Effector memory CD8-positive, alpha-beta T cell (primary cell): ENCODE measurements at regions not wholly inside any gene's neighbourhood (a gene's known extent, or its start where the extent isn't known, plus 50 kb on each side); places are given as distances from the start of the nearest gene placed in this dataset.

Source experiments
- ATAC-seq: fragments of 150-1000 bp; cut with Tn5 transposase; replicated peaks from 2 replicates; pipeline ENCODE4 v1.10.0; 2021; ENCODE audit warnings: mild to moderate bottlenecking, moderate library complexity
- DNase-seq, 3 experiments: peaks; one replicate each; pipeline ENCODE4 v3.0.0; 2021
- H3K27ac Mint-ChIP-seq, 2 donors: one replicate each; pipeline ENCODE4 v1.8.0; 2022; ENCODE audit warnings: mild to moderate bottlenecking in 2 of 2, mixed read lengths in 2 of 2, moderate library complexity in 2 of 2
- H3K27me3 Mint-ChIP-seq, 2 donors: one replicate each; pipeline ENCODE4 v1.8.0; 2022; ENCODE audit warnings: mixed read lengths in 2 of 2
- H3K36me3 Mint-ChIP-seq: one replicate; pipeline ENCODE4 v1.8.0; 2022; ENCODE audit warnings: mild to moderate bottlenecking, moderate library complexity, mixed read lengths; ENCODE audit not compliant: insufficient read depth
- H3K4me1 Mint-ChIP-seq, 2 donors: one replicate each; pipeline ENCODE4 v1.8.0; 2022; ENCODE audit warnings: low read depth in 2 of 2, mixed read lengths in 2 of 2
- H3K4me3 Mint-ChIP-seq, 2 donors: one replicate each; pipeline ENCODE4 v1.8.0; 2022; ENCODE audit warnings: mild to moderate bottlenecking in 2 of 2, mixed read lengths in 2 of 2, moderate library complexity in 2 of 2
- H3K9me3 Mint-ChIP-seq, 2 donors: one replicate each; pipeline ENCODE4 v1.8.0; 2022; ENCODE audit warnings: mixed read lengths in 2 of 2

DNA sequence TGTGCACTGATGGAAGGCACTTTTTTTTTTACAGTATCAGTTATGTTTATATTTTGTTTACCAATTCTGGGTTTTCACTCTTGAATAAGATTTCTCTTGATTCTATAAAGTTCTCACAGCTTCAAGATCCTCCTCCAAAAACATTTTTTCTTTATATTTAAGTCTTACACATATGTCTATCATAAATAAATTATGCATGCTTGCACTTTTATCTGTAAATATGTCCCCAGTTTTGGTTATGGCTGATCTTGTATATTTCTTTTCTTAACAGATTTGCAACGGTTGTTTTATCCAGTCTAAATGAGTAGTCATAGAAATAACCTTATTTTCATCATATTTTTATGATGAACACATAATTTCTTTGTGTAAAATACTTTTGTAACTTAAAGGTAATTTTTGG lies 1456.5 kb downstream of the MRPL39 start:
- no peak for DNase-seq
- H3K27me3 Mint-ChIP-seq, result no peaks in the 10 kb centered on the region
- H3K36me3 Mint-ChIP-seq, result peaks cover 3% of the 10 kb centered on the region
- H3K4me1 Mint-ChIP-seq, result no peaks in the 10 kb centered on the region
- no peak for ATAC-seq
- H3K4me3 Mint-ChIP-seq, result no peak overlapping the region
- H3K27ac Mint-ChIP-seq, result no peak overlapping the region
- H3K9me3 Mint-ChIP-seq, result peaks cover 0 to 8% of the 10 kb centered on the region in 2 donors

- peaks cover 3% of the 10 kb centered on the region for H3K36me3 Mint-ChIP-seq
- ATAC-seq (no peak), DNase-seq (no peak)
- no peak overlapping the region for H3K4me3 Mint-ChIP-seq
- no peaks in the 10 kb centered on the region for H3K4me1 Mint-ChIP-seq
- H3K27ac Mint-ChIP-seq, result no peak overlapping the region
- peaks cover 0 to 5% of the 10 kb centered on the region in 2 donors for H3K9me3 Mint-ChIP-seq
- H3K27me3 Mint-ChIP-seq, result no peaks in the 10 kb centered on the region
Measured at GRCh38 chr21:24148461-24148860, 1458.8 kb downstream of the MRPL39 start.

DNA sequence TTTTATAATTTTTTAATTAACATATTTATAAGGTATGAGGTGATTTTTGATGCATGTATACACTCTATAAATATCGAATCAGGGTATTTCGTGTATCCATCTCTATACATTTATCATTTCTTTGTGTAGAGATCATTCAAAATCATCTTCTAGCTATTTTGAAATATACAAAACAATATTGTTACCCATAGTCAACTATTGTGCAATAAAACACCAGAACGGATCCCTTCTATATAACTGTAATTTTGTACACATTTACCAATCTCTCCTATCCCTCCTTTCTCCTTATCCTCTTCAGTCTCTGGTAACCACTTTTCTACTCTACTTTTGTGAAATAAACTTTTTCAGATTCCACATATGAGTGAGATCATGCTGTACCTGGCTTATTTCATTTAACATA lies 1459.6 kb downstream of the MRPL39 start:
- no peak overlapping the region for H3K27ac Mint-ChIP-seq
- no peak overlapping the region for H3K4me3 Mint-ChIP-seq
- peaks cover 3% of the 10 kb centered on the region for H3K36me3 Mint-ChIP-seq
- no peaks in the 10 kb centered on the region for H3K27me3 Mint-ChIP-seq
- ATAC-seq (no peak), DNase-seq (no peak)
- H3K4me1 Mint-ChIP-seq, result no peaks in the 10 kb centered on the region
- peaks cover 0 to 3% of the 10 kb centered on the region in 2 donors for H3K9me3 Mint-ChIP-seq

DNA sequence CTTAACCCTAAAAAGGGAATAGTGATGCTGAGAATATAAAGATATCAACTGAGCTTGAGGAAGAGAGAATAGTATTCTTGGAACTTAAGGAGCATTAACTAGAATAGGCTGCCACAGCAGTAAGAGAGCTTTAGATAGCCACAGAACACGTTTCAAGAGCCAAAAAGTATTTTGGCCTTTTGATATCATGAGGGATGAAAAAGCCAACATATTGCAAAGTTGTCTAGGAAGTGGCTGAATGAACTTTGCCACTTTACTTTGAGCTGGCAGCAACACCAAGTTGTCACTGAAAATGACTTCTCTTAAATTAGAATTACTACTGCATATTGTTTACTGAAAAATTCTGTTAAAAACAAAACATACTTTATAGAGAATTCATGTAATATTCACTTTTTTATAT lies 1476.2 kb downstream of the MRPL39 start:
- H3K27ac Mint-ChIP-seq, result no peak overlapping the region
- H3K4me1 Mint-ChIP-seq, result no peaks in the 10 kb centered on the region
- H3K9me3 Mint-ChIP-seq, result peaks cover 0 to under 1% of the 10 kb centered on the region in 2 donors
- no peak overlapping the region for H3K4me3 Mint-ChIP-seq
- DNase-seq (no peak), ATAC-seq (no peak)
- H3K36me3 Mint-ChIP-seq, result no peaks in the 10 kb centered on the region
- H3K27me3 Mint-ChIP-seq, result no peaks in the 10 kb centered on the region

DNA sequence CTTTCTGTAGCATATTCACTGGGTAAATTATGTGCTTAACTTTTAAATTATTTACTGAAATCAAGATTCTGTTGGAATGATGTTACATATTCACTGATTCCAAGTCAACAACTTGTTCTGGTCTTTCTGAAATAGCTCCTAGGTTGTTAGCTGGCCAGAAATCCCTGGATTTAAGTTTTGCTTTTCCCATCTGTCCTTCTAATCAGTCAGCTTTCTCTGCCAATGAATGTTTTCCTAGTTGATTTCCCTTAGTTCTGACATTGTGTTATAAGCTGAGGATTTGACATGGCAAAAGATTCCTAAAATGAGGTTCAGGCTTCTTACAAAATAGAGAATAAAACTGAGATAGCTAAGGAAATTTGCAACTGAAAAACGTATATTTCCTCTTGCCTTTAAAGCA lies 1479.6 kb downstream of the MRPL39 start:
- no peak for ATAC-seq
- DNase-seq, result no peak
- no peaks in the 10 kb centered on the region for H3K36me3 Mint-ChIP-seq
- no peaks in the 10 kb centered on the region for H3K4me1 Mint-ChIP-seq
- no peak overlapping the region for H3K27ac Mint-ChIP-seq
- no peak overlapping the region for H3K4me3 Mint-ChIP-seq
- H3K27me3 Mint-ChIP-seq, result no peaks in the 10 kb centered on the region
- H3K9me3 Mint-ChIP-seq, result peaks cover 2 to 6% of the 10 kb centered on the region in 2 donors

- Mint-ChIP-seq H3K36me3 (no peaks in the 10 kb centered on the region), H3K4me3 (no peak overlapping the region), H3K4me1 (no peaks in the 10 kb centered on the region), H3K27ac (no peak overlapping the region), H3K9me3 (peaks cover 2 to 6% of the 10 kb centered on the region in 2 donors), H3K27me3 (no peaks in the 10 kb centered on the region)
- DNase-seq (no peak), ATAC-seq (no peak)
Measured at GRCh38 chr21:24123785-24124184, 1483.5 kb downstream of the MRPL39 start.

- Mint-ChIP-seq H3K36me3 (no peaks in the 10 kb centered on the region), H3K4me3 (no peak overlapping the region), H3K27me3 (no peaks in the 10 kb centered on the region), H3K4me1 (no peaks in the 10 kb centered on the region), H3K27ac (no peak overlapping the region), H3K9me3 (no peaks in the 10 kb centered on the region)
- ATAC-seq (no peak), DNase-seq (no peak)
Measured at GRCh38 chr21:24118738-24119459, 1488.4 kb downstream of the MRPL39 start.

DNA sequence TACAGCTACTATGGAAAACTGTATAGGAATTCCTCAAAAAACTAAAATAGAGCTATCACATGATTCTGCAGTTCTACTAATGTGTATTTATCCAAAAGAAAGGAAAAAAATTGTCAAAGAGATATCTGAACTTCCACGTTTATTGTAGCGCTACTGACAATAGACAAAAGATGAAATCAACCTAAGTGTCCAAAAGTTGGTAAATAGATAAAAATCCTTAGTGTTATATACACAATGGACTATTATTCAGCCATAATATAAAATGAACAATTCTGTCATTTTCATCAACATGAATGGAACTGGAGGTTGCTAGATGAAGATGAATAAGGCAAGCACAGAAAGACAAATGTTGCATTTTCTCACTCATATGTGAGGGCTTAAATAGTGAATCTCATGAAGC lies 1492.1 kb downstream of the MRPL39 start:
- Mint-ChIP-seq H3K27me3 (no peaks in the 10 kb centered on the region), H3K9me3 (no peaks in the 10 kb centered on the region), H3K36me3 (no peaks in the 10 kb centered on the region), H3K4me1 (no peaks in the 10 kb centered on the region), H3K4me3 (no peak overlapping the region), H3K27ac (no peak overlapping the region)
- DNase-seq (no peak), ATAC-seq (no peak)

DNA sequence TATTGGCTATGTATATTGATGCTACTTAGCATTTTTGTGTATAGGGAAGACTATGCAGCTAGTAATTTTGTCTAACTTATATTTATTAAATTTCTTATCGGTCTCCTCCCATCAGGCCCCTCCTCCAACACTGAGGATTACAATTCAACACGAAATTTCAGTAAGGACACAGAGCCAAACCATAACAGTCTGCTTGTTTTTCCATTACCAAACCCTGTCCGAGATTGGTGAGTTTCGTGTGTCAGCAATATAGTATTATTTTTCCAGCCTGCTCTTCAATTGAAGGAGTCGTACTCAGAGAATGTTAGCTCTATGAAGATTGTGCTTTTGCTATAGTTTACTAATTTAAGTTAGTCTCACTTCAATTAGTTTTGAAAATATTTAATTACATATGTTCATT lies 1495.3 kb downstream of the MRPL39 start:
- no peak for ATAC-seq
- Mint-ChIP-seq H3K9me3 (no peaks in the 10 kb centered on the region), H3K4me3 (no peak overlapping the region), H3K36me3 (no peaks in the 10 kb centered on the region), H3K27ac (no peak overlapping the region), H3K27me3 (no peaks in the 10 kb centered on the region), H3K4me1 (no peaks in the 10 kb centered on the region)
- DNase-seq, result no peak

- H3K4me1 Mint-ChIP-seq, result no peaks in the 10 kb centered on the region
- H3K27ac Mint-ChIP-seq, result no peak overlapping the region
- H3K36me3 Mint-ChIP-seq, result no peaks in the 10 kb centered on the region
- no peak for ATAC-seq
- H3K4me3 Mint-ChIP-seq, result no peak overlapping the region
- no peaks in the 10 kb centered on the region for H3K27me3 Mint-ChIP-seq
- DNase-seq, result no peak
- peaks cover 0 to 2% of the 10 kb centered on the region in 2 donors for H3K9me3 Mint-ChIP-seq
Measured at GRCh38 chr21:24110846-24111245, 1496.4 kb downstream of the MRPL39 start.

DNA sequence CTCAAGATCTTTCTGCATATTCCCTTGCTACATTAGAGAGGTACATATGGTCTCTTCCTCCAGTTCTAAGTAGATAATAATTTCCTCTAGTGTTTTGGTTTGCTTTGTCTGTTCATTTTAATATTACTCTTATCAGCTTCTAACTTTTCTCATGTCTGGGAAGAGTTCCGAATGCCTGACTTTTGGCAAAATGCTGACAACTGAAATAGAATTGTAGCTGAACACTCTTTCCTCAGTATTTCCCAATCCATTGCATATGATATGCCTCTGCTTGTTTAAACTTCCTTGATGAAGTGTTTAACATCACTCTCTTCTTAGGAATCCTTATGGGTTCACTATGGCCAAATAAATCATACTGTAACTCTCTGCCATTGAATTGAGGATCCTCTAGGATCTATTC lies 1510.1 kb downstream of the MRPL39 start:
- no peak for DNase-seq
- no peak overlapping the region for H3K27ac Mint-ChIP-seq

DNA sequence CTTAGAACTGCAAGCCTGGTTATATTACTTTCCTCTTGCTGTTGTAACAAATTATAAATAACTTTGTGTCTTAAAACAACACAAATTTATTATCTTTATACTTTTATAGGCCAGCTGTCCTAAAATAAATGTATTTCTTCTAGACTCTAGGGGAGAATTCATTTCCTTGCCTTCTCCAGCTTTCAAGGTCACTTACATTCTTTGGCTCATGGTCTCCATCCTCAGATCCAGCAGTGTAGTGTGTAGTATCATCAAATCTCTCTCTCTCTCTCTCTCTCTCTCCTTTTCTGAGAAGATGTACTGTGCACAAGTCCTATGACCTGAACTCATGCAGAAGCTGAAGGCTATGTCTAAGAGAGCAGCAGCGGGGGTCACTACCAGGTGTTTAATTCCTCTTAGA lies 1510.6 kb downstream of the MRPL39 start:
- H3K27ac Mint-ChIP-seq, result no peak overlapping the region
- H3K9me3 Mint-ChIP-seq, result peaks cover 6 to 8% of the 10 kb centered on the region in 2 donors
- H3K4me3 Mint-ChIP-seq, result no peak overlapping the region
- no peaks in the 10 kb centered on the region for H3K4me1 Mint-ChIP-seq
- no peaks in the 10 kb centered on the region for H3K27me3 Mint-ChIP-seq
- no peak for ATAC-seq
- no peaks in the 10 kb centered on the region for H3K36me3 Mint-ChIP-seq
- DNase-seq, result no peak

More for the DNA sequence above, 1510.1 kb downstream of the MRPL39 start:
- Mint-ChIP-seq H3K27me3 (no peaks in the 10 kb centered on the region), H3K4me1 (no peaks in the 10 kb centered on the region), H3K36me3 (no peaks in the 10 kb centered on the region), H3K9me3 (peaks cover 6 to 8% of the 10 kb centered on the region in 2 donors), H3K4me3 (no peak overlapping the region)
- ATAC-seq, result no peak

DNA sequence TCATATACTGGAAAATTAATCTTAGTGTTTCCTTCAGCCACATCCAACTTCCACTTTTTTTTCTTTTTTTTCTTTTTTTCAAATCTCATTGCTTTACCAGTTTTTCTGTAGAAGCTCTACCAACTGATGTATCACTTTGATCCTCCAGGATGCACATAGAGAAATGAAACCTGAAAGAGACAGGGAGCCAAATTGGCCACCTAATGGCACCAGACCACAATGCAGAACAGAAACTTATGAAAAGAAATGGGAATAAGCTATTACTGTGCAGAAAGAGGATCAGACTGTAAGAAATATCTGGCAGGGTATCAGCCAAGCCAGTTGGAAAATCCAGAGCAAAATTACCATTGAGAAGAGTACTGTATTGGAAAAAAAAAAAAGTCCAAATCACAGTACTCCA lies 1514.2 kb downstream of the MRPL39 start:
- Mint-ChIP-seq H3K36me3 (no peaks in the 10 kb centered on the region), H3K27me3 (no peaks in the 10 kb centered on the region), H3K4me1 (no peaks in the 10 kb centered on the region), H3K9me3 (peaks cover 3 to 15% of the 10 kb centered on the region in 2 donors), H3K27ac (no peak overlapping the region), H3K4me3 (no peak overlapping the region)
- ATAC-seq (no peak), DNase-seq (no peak)

DNA sequence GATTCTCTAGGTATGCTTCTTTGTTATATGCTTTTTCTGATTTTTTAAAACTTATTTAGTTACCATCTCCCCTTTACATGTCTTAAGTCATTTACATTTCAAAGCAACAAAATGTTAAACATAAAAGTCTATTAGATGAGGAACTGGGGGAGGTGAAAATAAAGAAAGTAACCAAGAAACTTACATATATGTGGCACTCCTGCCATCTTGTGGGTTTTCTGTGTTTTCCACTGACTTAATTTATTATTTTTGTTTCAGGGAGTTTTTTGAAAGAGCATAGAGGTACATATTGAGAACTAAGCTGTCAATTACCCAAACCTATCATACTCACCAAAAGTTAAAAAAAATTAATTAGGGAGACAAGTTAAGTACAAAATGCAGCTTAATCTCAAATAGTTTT lies 1531.1 kb downstream of the MRPL39 start:
- Mint-ChIP-seq H3K9me3 (peaks cover 5 to 8% of the 10 kb centered on the region in 2 donors), H3K27ac (no peak overlapping the region), H3K4me1 (no peaks in the 10 kb centered on the region), H3K4me3 (no peak overlapping the region), H3K27me3 (no peaks in the 10 kb centered on the region), H3K36me3 (no peaks in the 10 kb centered on the region)
- DNase-seq, result no peak
- no peak for ATAC-seq
